HL-60 (cell line): ENCODE measurements at regions not wholly inside any gene's neighbourhood (a gene's known extent, or its start where the extent isn't known, plus 50 kb on each side); places are given as distances from the start of the nearest gene placed in this dataset.

Source experiments
- DNase-seq, 2 experiments: peaks; one replicate each; pipeline ENCODE4 v3.0.0-alpha.2; 2010 to 2020; ENCODE audit warnings: low read depth in 1 of 2, low spot score in 1 of 2
- H3K27ac ChIP-seq: fragments of 250-450 bp; sonication (Bioruptor Pico); replicated peaks from 2 replicates; pipeline ENCODE4 v1.5.1; 2020; ENCODE audit warnings: mild to moderate bottlenecking, moderate library complexity
- H3K27me3 ChIP-seq: fragments of 250-450 bp; sonication (Bioruptor Pico); 2 replicates; pipeline ENCODE4 v1.5.1; 2021; ENCODE audit warnings: mild to moderate bottlenecking, moderate library complexity; ENCODE audit not compliant: insufficient read depth, poor library complexity, severe bottlenecking
- H3K4me3 ChIP-seq: replicated peaks from 2 replicates; pipeline ENCODE4 v1.5.1; 2011; ENCODE audit warnings: mild to moderate bottlenecking, control low read depth, low read length; ENCODE audit not compliant: insufficient read depth
- CTCF ChIP-seq: IDR thresholded peaks from one replicate; pipeline ENCODE4 v1.5.1; 2011; ENCODE audit warnings: low read length, control low read depth, inconsistent platforms; ENCODE audit not compliant: insufficient read depth
- GABPA ChIP-seq: IDR thresholded peaks from 2 replicates; pipeline ENCODE4 v1.6.1; 2012; ENCODE audit warnings: low read depth
- POLR2AphosphoS5 ChIP-seq: IDR thresholded peaks from 2 replicates; pipeline ENCODE4 v1.6.1; 2012; ENCODE audit warnings: low read depth
- REST ChIP-seq: IDR thresholded peaks from 2 replicates; pipeline ENCODE4 v1.6.1; 2012; ENCODE audit warnings: low read depth; ENCODE audit not compliant: insufficient replicate concordance
- SPI1 ChIP-seq: IDR thresholded peaks from 2 replicates; pipeline ENCODE4 v1.6.1; 2012; ENCODE audit warnings: low read depth, mild to moderate bottlenecking, borderline replicate concordance

GRCh38 chr18:45241982-45242565 lies 373.2 kb upstream of the SLC14A2 start:
- Histone ChIP-seq H3K4me3 (no peak overlapping the region), H3K27ac (no peak overlapping the region), H3K27me3 (peaks cover 3% of the 10 kb centered on the region)
- TF ChIP-seq GABPA = no peak
- TF ChIP-seq CTCF = no peak
- no peak for TF ChIP-seq REST
- DNase-seq = no peak

GRCh38 chr18:45243340-45244110 lies 371.8 kb upstream of the SLC14A2 start:
- TF ChIP-seq SPI1 (no peak), REST (no peak), POLR2AphosphoS5 (no peak), CTCF (no peak), GABPA (no peak)
- no peak for DNase-seq
- H3K4me3 ChIP-seq = no peak overlapping the region

GRCh38 chr18:45245091-45245511 lies 370.2 kb upstream of the SLC14A2 start:
- Histone ChIP-seq H3K4me3 (no peak overlapping the region), H3K27me3 (peaks cover 11% of the 10 kb centered on the region), H3K27ac (no peak overlapping the region)
- TF ChIP-seq REST (no peak), GABPA (no peak), CTCF (no peak), POLR2AphosphoS5 (no peak), SPI1 (no peak)
- DNase-seq = no peak

More at GRCh38 chr18:45243340-45244110, 371.8 kb upstream of the SLC14A2 start:
- H3K27ac ChIP-seq = no peak overlapping the region
- H3K27me3 ChIP-seq = peaks cover 3% of the 10 kb centered on the region
